ENCODE measurements at regions not wholly inside any gene's neighbourhood (a gene's known extent, or its start where the extent isn't known, plus 50 kb on each side); places are given as distances from the start of the nearest gene placed in this dataset.
"Not testable (repeated sequence)": the region's sequence is repeated elsewhere in the genome, so short reads cannot be mapped to it uniquely, and the experiment has no call there.

GRCh38 chr4:86521373-86521969 is 72.6 kb upstream of the PTPN13 start:
- no peaks in the 10 kb centered on the region for H3K36me3 ChIP-seq (ENCODE audit: control insufficient read depth, insufficient read depth, low read length)
- TF ChIP-seq CTCF (IDR thresholded peaks at IDR 0.05; ENCODE audit: insufficient read depth, low read length, poor library complexity, severe bottlenecking) = no peak
- H3K4me3 ChIP-seq (replicated peaks; ENCODE audit: low read depth, low read length) = no peak overlapping the region
- no peaks in the 10 kb centered on the region for H3K27me3 ChIP-seq (replicated peaks; ENCODE audit: control insufficient read depth, insufficient read depth, low read length)
- no peak for DNase-seq (ENCODE audit: extremely low read depth, insufficient read length)

GRCh38 chr4:86522349-86522748 is 71.8 kb upstream of the PTPN13 start:
- Histone ChIP-seq H3K27me3 (replicated peaks; ENCODE audit: control insufficient read depth, insufficient read depth, low read length) (no peaks in the 10 kb centered on the region), H3K36me3 (ENCODE audit: control insufficient read depth, insufficient read depth, low read length) (no peaks in the 10 kb centered on the region), H3K4me3 (replicated peaks; ENCODE audit: low read depth, low read length) (no peak overlapping the region)
- no peak for DNase-seq (ENCODE audit: extremely low read depth, insufficient read length)
- TF ChIP-seq CTCF (IDR thresholded peaks at IDR 0.05; ENCODE audit: insufficient read depth, low read length, poor library complexity, severe bottlenecking) = peak; percentile 8

- H3K36me3 ChIP-seq (ENCODE audit: control insufficient read depth, insufficient read depth, low read length) = no peaks in the 10 kb centered on the region
- no peak overlapping the region for H3K4me3 ChIP-seq (replicated peaks; ENCODE audit: low read depth, low read length)
- DNase-seq (ENCODE audit: extremely low read depth, insufficient read length) = no peak
- TF ChIP-seq CTCF (IDR thresholded peaks at IDR 0.05; ENCODE audit: insufficient read depth, low read length, poor library complexity, severe bottlenecking) = no peak
- H3K27me3 ChIP-seq (replicated peaks; ENCODE audit: control insufficient read depth, insufficient read depth, low read length) = no peaks in the 10 kb centered on the region
These were observed 70.8 kb upstream of the PTPN13 start for GRCh38 chr4:86523333-86523732.

- H3K36me3 ChIP-seq (ENCODE audit: control insufficient read depth, insufficient read depth, low read length); H3K4me3 ChIP-seq (replicated peaks; ENCODE audit: low read depth, low read length); DNase-seq (ENCODE audit: extremely low read depth, insufficient read length); H3K27me3 ChIP-seq (replicated peaks; ENCODE audit: control insufficient read depth, insufficient read depth, low read length): not testable (repeated sequence)
These were observed 66.4 kb upstream of the PTPN13 start for GRCh38 chr4:86527713-86528112.

GRCh38 chr4:86529436-86529835 is 64.7 kb upstream of the PTPN13 start:
- TF ChIP-seq CTCF (IDR thresholded peaks at IDR 0.05; ENCODE audit: insufficient read depth, low read length, poor library complexity, severe bottlenecking) = no peak
- no peaks in the 10 kb centered on the region for H3K36me3 ChIP-seq (ENCODE audit: control insufficient read depth, insufficient read depth, low read length)
- no peaks in the 10 kb centered on the region for H3K27me3 ChIP-seq (replicated peaks; ENCODE audit: control insufficient read depth, insufficient read depth, low read length)
- H3K4me3 ChIP-seq (replicated peaks; ENCODE audit: low read depth, low read length) = no peak overlapping the region
- DNase-seq (ENCODE audit: extremely low read depth, insufficient read length) = no peak

- TF ChIP-seq CTCF (IDR thresholded peaks at IDR 0.05; ENCODE audit: insufficient read depth, low read length, poor library complexity, severe bottlenecking) = no peak
- Histone ChIP-seq H3K36me3 (ENCODE audit: control insufficient read depth, insufficient read depth, low read length) (no peaks in the 10 kb centered on the region), H3K4me3 (replicated peaks; ENCODE audit: low read depth, low read length) (no peak overlapping the region), H3K27me3 (replicated peaks; ENCODE audit: control insufficient read depth, insufficient read depth, low read length) (no peaks in the 10 kb centered on the region)
- no peak for DNase-seq (ENCODE audit: extremely low read depth, insufficient read length)
These were observed 63.9 kb upstream of the PTPN13 start for GRCh38 chr4:86530183-86530582.

All from GM06990 (cell line).